Retinal pigment epithelial cell (primary cell): ENCODE measurements at regions not wholly inside any gene's neighbourhood (a gene's known extent, or its start where the extent isn't known, plus 50 kb on each side); places are given as distances from the start of the nearest gene placed in this dataset.

Source experiments
- DNase-seq: peaks from one replicate; pipeline ENCODE4 v3.0.0-alpha.2; 2010; ENCODE audit warnings: low read depth
- H3K4me3 ChIP-seq: 2 replicates; pipeline ENCODE4 v1.5.1; 2011; ENCODE audit warnings: mild to moderate bottlenecking, low read length, control low read depth, moderate library complexity
- TF ChIP-seq, protein P1 (sequence below): conservative IDR thresholded peaks from 2 replicates; pipeline ENCODE4 v1.5.1; 2011; ENCODE audit warnings: low read depth, low read length, control low read depth, inconsistent platforms

DNA sequence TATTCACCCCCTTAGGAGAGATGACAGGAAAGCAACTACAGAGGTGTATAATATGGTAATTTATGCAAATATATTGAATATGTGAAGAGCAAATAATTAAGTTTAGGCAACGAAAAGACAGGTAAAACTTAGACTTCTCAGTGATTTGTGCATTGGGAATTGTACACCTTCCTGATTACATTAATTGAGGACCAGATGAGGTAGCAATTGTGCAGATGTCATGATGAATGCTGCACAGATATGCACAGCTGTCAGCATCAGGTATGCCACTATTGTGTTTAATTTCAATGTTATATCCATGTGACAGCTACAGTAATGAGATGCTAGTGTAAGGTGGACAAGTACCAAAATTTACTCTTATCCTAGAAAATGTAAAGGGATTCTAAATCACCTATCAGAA lies 267.2 kb upstream of the FSIP2 start:
- no peak overlapping the region for H3K4me3 ChIP-seq
- no peak for DNase-seq
- TF ChIP-seq, protein P1, sequence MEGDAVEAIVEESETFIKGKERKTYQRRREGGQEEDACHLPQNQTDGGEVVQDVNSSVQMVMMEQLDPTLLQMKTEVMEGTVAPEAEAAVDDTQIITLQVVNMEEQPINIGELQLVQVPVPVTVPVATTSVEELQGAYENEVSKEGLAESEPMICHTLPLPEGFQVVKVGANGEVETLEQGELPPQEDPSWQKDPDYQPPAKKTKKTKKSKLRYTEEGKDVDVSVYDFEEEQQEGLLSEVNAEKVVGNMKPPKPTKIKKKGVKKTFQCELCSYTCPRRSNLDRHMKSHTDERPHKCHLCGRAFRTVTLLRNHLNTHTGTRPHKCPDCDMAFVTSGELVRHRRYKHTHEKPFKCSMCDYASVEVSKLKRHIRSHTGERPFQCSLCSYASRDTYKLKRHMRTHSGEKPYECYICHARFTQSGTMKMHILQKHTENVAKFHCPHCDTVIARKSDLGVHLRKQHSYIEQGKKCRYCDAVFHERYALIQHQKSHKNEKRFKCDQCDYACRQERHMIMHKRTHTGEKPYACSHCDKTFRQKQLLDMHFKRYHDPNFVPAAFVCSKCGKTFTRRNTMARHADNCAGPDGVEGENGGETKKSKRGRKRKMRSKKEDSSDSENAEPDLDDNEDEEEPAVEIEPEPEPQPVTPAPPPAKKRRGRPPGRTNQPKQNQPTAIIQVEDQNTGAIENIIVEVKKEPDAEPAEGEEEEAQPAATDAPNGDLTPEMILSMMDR, result no peak

DNA sequence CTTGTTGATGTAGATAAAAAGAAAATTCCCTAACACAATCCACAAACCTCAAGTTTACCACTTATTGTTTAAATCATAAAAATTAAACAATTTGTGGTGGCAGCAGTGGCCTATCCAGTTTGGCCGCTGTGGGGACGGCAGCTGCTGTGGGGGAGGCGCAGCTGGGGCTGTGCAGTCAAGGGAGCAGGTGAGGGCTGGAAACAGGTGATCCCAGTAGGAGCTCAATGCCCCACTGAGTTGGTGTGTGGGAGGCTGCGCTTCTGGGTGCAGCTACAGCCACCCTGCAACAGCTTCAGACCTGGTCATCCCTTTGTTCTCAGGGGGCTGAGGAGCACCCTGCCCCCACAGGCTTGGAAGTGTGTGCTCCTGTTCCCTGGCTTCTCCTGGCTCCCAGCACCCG lies 266.0 kb upstream of the FSIP2 start:
- no peak for DNase-seq
- no peak overlapping the region for H3K4me3 ChIP-seq
- TF ChIP-seq, protein P1, result no peak

DNA sequence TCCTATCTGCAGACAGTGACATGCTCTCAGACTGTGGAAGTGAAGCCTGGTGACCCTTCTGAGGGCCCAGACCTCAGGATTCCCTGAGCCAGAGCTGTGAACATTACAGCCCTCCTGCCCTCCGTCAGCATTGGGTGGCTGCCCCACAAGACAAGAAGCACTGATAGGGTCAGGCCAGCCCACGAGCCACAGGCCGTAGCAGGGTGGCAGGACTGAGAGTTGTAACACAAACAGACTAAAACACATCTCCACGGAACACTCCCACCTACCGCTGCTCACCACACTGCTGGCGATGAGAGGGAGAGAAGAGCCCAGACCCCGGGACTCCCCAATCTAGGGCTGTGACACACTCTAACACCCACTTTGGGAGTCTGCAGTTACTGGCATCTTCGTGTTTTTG lies 264.8 kb upstream of the FSIP2 start:
- no peak for DNase-seq
- H3K4me3 ChIP-seq, result no peak overlapping the region
- TF ChIP-seq, protein P1, result no peak

DNA sequence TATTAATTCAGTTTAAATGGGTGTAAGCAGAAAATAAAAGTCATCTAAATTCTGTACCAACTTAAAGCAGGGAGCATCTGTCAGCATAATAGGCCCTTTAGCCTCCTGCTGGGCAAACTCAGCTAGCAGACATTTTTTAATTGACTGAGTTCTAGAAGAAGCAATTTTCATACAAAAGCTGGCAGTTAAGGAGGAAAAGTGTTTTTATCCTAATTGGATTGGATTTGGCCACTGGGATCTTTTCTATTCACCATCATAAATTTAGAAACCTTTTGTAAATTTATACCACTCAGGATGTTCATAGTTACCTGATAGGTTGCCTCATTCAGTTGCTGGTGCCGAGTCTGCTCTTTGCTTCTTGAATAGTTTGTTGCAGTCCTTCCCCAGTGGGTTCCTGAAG lies 262.7 kb upstream of the FSIP2 start:
- H3K4me3 ChIP-seq, result no peak overlapping the region
- TF ChIP-seq, protein P1, result peak; percentile 36
- no peak for DNase-seq

DNA sequence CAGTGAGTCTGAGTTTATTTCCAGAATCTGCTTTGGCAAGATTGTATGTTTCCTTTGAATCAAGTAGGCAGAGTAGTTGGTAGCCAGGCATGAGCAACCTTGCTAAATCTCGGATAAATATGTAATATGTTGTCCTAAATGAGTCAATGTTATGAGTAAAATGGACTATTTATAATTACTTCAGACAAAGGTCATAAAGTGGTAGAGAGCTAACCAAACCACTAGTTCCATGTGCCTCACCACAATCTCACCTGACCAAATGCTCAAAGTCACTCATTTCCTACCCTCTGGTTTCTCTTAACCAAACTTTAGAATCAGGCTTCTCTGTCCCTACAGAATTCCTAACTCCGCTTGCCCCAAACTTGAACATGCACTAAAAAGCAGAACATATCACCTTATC lies 261.2 kb upstream of the FSIP2 start:
- H3K4me3 ChIP-seq, result no peak overlapping the region
- TF ChIP-seq, protein P1, result no peak
- DNase-seq, result no peak

DNA sequence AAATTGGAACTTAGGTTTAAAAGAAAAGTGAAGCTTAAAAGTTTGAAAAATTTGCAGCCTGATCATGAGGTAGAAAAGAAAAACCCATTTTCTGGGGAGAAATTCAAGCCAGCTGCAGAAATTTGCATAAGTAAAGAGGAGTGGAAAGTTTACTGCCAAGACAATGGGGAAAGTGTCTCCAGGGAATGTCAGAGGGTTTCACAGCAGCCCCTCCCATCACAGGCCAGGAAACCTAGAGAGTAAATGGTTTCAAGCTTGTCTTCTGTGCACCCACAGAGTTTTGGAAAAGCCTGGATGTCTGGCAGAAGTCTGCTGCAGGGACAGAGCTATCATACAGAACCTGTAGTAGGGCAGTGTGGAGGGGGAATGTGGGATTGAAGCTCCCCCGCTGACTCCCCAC lies 254.0 kb upstream of the FSIP2 start:
- DNase-seq, result no peak
- TF ChIP-seq, protein P1, result no peak
- no peak overlapping the region for H3K4me3 ChIP-seq

DNA sequence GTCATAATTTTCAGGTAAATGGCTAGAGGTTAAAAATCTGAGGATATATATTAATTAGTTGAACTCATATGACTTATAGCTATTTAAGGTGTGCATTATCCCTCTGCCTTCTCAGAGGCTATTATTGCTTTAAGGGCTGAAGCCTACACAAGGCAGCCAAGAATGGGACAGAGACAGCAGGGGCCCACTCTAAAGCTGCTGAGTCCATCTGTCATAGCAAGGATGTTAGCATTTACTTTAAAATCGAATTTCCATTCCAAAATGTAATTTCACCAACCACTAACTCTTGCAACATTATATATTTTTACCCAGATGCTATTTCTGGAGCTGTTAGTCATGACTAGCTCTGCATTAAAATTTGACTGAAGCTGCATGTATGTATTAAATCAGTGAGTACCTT lies 236.3 kb upstream of the FSIP2 start:
- no peak overlapping the region for H3K4me3 ChIP-seq
- TF ChIP-seq, protein P1, result no peak
- DNase-seq, result no peak
